ENCODE measurements at regions not wholly inside any gene's neighbourhood (a gene's known extent, or its start where the extent isn't known, plus 50 kb on each side); places are given as distances from the start of the nearest gene placed in this dataset.

- no peak for TF ChIP-seq YY1 (IDR thresholded peaks at IDR 0.05; ENCODE audit: insufficient read depth, insufficient read length)
- TF ChIP-seq SUZ12 (IDR thresholded peaks at IDR 0.05; ENCODE audit: extremely low read depth, insufficient read depth, insufficient read length) = no peak
- Histone ChIP-seq H3K9me3 (ENCODE audit: insufficient read depth, low read length) (no peaks in the 10 kb centered on the region), H3K4me1 (ENCODE audit: insufficient read depth, insufficient read length) (no peaks in the 10 kb centered on the region), H3K4me3 (ENCODE audit: insufficient read length, low read depth) (no peak overlapping the region), H3K9ac (ENCODE audit: insufficient read length, low read depth) (no peak overlapping the region), H3K27me3 (ENCODE audit: insufficient read depth, insufficient read length) (no peaks in the 10 kb centered on the region), H3K36me3 (ENCODE audit: insufficient read depth, insufficient read length, low read length) (no peaks in the 10 kb centered on the region)
- no peak for DNase-seq (ENCODE audit: low read depth, low spot score)
Measured at GRCh38 chr13:59121507-59121906, 1042.2 kb downstream of the DIAPH3 start.

GRCh38 chr13:59126474-59126873, 1037.3 kb downstream of the DIAPH3 start:
- no peak for DNase-seq (ENCODE audit: low read depth, low spot score)
- Histone ChIP-seq H3K9me3 (ENCODE audit: insufficient read depth, low read length) (no peaks in the 10 kb centered on the region), H3K4me1 (ENCODE audit: insufficient read depth, insufficient read length) (no peaks in the 10 kb centered on the region), H3K9ac (ENCODE audit: insufficient read length, low read depth) (no peak overlapping the region), H3K36me3 (ENCODE audit: insufficient read depth, insufficient read length, low read length) (no peaks in the 10 kb centered on the region), H3K4me3 (ENCODE audit: insufficient read length, low read depth) (no peak overlapping the region), H3K27me3 (ENCODE audit: insufficient read depth, insufficient read length) (no peaks in the 10 kb centered on the region)
- TF ChIP-seq YY1 (IDR thresholded peaks at IDR 0.05; ENCODE audit: insufficient read depth, insufficient read length) = no peak
- no peak for TF ChIP-seq ZNF274 (IDR thresholded peaks at IDR 0.05; ENCODE audit: low read depth, low read length)
- TF ChIP-seq SUZ12 (IDR thresholded peaks at IDR 0.05; ENCODE audit: extremely low read depth, insufficient read depth, insufficient read length) = no peak

DNA sequence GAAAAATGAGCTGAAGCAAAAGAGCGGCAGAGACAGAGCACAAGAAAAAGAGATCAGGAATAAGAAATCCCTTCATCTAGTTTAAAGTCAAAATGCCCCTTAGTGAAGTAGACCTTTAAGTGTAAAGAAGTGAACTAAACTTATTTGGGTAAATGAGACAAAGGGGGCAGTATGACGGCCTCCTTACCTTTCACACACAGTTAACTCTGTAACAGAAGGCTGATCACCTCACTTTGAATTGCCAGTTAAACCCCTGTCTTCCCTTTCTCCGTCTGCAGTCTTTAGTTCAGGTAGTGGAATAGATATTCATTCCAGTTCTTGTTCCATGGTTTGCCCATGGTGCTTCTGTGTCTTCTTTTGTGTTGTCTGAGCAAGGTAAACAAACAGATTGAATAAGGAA, 1029.8 kb downstream of the DIAPH3 start:
- H3K9ac ChIP-seq (ENCODE audit: insufficient read length, low read depth) = no peak overlapping the region
- H3K4me3 ChIP-seq (ENCODE audit: insufficient read length, low read depth) = no peak overlapping the region
- TF ChIP-seq ZNF274 (IDR thresholded peaks at IDR 0.05; ENCODE audit: low read depth, low read length) = no peak
- TF ChIP-seq SUZ12 (IDR thresholded peaks at IDR 0.05; ENCODE audit: extremely low read depth, insufficient read depth, insufficient read length) = no peak
- no peak for TF ChIP-seq YY1 (IDR thresholded peaks at IDR 0.05; ENCODE audit: insufficient read depth, insufficient read length)
- no peak for DNase-seq (ENCODE audit: low read depth, low spot score)
- H3K4me1 ChIP-seq (ENCODE audit: insufficient read depth, insufficient read length) = no peaks in the 10 kb centered on the region
- H3K9me3 ChIP-seq (ENCODE audit: insufficient read depth, low read length) = no peaks in the 10 kb centered on the region
- H3K27me3 ChIP-seq (ENCODE audit: insufficient read depth, insufficient read length) = no peaks in the 10 kb centered on the region
- H3K36me3 ChIP-seq (ENCODE audit: insufficient read depth, insufficient read length, low read length) = no peaks in the 10 kb centered on the region

GRCh38 chr13:59144700-59145099, 1019.0 kb downstream of the DIAPH3 start:
- Histone ChIP-seq H3K4me1 (ENCODE audit: insufficient read depth, insufficient read length) (no peaks in the 10 kb centered on the region), H3K27me3 (ENCODE audit: insufficient read depth, insufficient read length) (no peaks in the 10 kb centered on the region), H3K9ac (ENCODE audit: insufficient read length, low read depth) (no peak overlapping the region), H3K9me3 (ENCODE audit: insufficient read depth, low read length) (no peaks in the 10 kb centered on the region), H3K4me3 (ENCODE audit: insufficient read length, low read depth) (no peak overlapping the region), H3K36me3 (ENCODE audit: insufficient read depth, insufficient read length, low read length) (no peaks in the 10 kb centered on the region)
- DNase-seq (ENCODE audit: low read depth, low spot score) = no peak
- TF ChIP-seq YY1 (IDR thresholded peaks at IDR 0.05; ENCODE audit: insufficient read depth, insufficient read length) (no peak), SUZ12 (IDR thresholded peaks at IDR 0.05; ENCODE audit: extremely low read depth, insufficient read depth, insufficient read length) (no peak), ZNF274 (IDR thresholded peaks at IDR 0.05; ENCODE audit: low read depth, low read length) (no peak)

DNA sequence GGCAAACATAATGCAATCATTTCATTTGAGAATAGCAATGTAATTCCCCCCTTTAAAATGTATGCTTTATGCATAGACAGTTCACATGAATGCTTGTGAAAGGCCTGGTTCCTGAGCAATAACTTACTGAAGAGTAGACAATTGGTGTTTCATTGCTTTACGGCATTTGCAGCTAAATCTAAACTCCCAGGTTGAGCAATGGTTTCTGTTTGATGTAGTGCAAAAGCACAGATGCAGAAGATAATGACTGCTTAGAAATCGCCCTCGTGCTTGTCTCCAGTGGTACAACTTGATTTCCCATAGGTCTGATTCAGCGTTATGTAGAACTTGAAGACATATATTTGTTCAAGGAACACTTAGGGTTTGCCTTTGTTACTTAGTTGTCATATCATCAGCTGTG, 1018.3 kb downstream of the DIAPH3 start:
- Histone ChIP-seq H3K4me1 (ENCODE audit: insufficient read depth, insufficient read length) (no peaks in the 10 kb centered on the region), H3K27me3 (ENCODE audit: insufficient read depth, insufficient read length) (no peaks in the 10 kb centered on the region), H3K9me3 (ENCODE audit: insufficient read depth, low read length) (no peaks in the 10 kb centered on the region), H3K9ac (ENCODE audit: insufficient read length, low read depth) (no peak overlapping the region), H3K36me3 (ENCODE audit: insufficient read depth, insufficient read length, low read length) (no peaks in the 10 kb centered on the region), H3K4me3 (ENCODE audit: insufficient read length, low read depth) (no peak overlapping the region)
- no peak for DNase-seq (ENCODE audit: low read depth, low spot score)
- no peak for TF ChIP-seq SUZ12 (IDR thresholded peaks at IDR 0.05; ENCODE audit: extremely low read depth, insufficient read depth, insufficient read length)
- TF ChIP-seq YY1 (IDR thresholded peaks at IDR 0.05; ENCODE audit: insufficient read depth, insufficient read length) = no peak
- no peak for TF ChIP-seq ZNF274 (IDR thresholded peaks at IDR 0.05; ENCODE audit: low read depth, low read length)

- Histone ChIP-seq H3K27me3 (ENCODE audit: insufficient read depth, insufficient read length) (no peaks in the 10 kb centered on the region), H3K4me3 (ENCODE audit: insufficient read length, low read depth) (no peak overlapping the region), H3K9me3 (ENCODE audit: insufficient read depth, low read length) (no peaks in the 10 kb centered on the region), H3K36me3 (ENCODE audit: insufficient read depth, insufficient read length, low read length) (no peaks in the 10 kb centered on the region), H3K4me1 (ENCODE audit: insufficient read depth, insufficient read length) (no peaks in the 10 kb centered on the region), H3K9ac (ENCODE audit: insufficient read length, low read depth) (no peak overlapping the region)
- DNase-seq (ENCODE audit: low read depth, low spot score) = no peak
- TF ChIP-seq ZNF274 (IDR thresholded peaks at IDR 0.05; ENCODE audit: low read depth, low read length) = no peak
- no peak for TF ChIP-seq YY1 (IDR thresholded peaks at IDR 0.05; ENCODE audit: insufficient read depth, insufficient read length)
- no peak for TF ChIP-seq SUZ12 (IDR thresholded peaks at IDR 0.05; ENCODE audit: extremely low read depth, insufficient read depth, insufficient read length)
Measured at GRCh38 chr13:59157181-59157580, 1006.5 kb downstream of the DIAPH3 start.

GRCh38 chr13:59166174-59166573, 997.6 kb downstream of the DIAPH3 start:
- no peak overlapping the region for H3K9ac ChIP-seq (ENCODE audit: insufficient read length, low read depth)
- DNase-seq (ENCODE audit: low read depth, low spot score) = no peak
- no peaks in the 10 kb centered on the region for H3K4me1 ChIP-seq (ENCODE audit: insufficient read depth, insufficient read length)
- H3K9me3 ChIP-seq (ENCODE audit: insufficient read depth, low read length) = no peaks in the 10 kb centered on the region
- no peak overlapping the region for H3K4me3 ChIP-seq (ENCODE audit: insufficient read length, low read depth)
- TF ChIP-seq SUZ12 (IDR thresholded peaks at IDR 0.05; ENCODE audit: extremely low read depth, insufficient read depth, insufficient read length) (no peak), YY1 (IDR thresholded peaks at IDR 0.05; ENCODE audit: insufficient read depth, insufficient read length) (no peak), ZNF274 (IDR thresholded peaks at IDR 0.05; ENCODE audit: low read depth, low read length) (no peak)
- H3K27me3 ChIP-seq (ENCODE audit: insufficient read depth, insufficient read length) = no peaks in the 10 kb centered on the region
- no peaks in the 10 kb centered on the region for H3K36me3 ChIP-seq (ENCODE audit: insufficient read depth, insufficient read length, low read length)

DNA sequence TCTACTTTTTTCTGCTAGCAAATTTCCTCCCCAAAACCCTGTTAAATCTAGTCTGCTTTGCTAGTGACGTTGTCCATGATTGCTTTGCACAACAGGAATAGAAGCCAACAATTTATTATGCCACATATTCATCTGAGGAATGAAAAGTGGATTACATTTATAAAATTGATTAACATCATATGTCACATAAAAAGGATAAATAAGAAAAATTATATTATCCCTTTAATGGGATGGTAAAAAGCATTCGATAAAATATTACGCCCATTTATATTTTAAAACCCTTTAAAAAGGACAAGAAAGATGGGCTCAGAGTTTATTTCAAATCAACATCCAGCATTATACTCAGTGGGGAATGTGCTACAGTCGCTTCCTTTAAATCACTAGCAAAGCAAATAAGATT, 991.7 kb downstream of the DIAPH3 start:
- Histone ChIP-seq H3K4me3 (ENCODE audit: insufficient read length, low read depth) (no peak overlapping the region), H3K9me3 (ENCODE audit: insufficient read depth, low read length) (no peaks in the 10 kb centered on the region), H3K36me3 (ENCODE audit: insufficient read depth, insufficient read length, low read length) (no peaks in the 10 kb centered on the region), H3K4me1 (ENCODE audit: insufficient read depth, insufficient read length) (no peaks in the 10 kb centered on the region), H3K27me3 (ENCODE audit: insufficient read depth, insufficient read length) (no peaks in the 10 kb centered on the region), H3K9ac (ENCODE audit: insufficient read length, low read depth) (no peak overlapping the region)
- TF ChIP-seq ZNF274 (IDR thresholded peaks at IDR 0.05; ENCODE audit: low read depth, low read length) (no peak), YY1 (IDR thresholded peaks at IDR 0.05; ENCODE audit: insufficient read depth, insufficient read length) (no peak), SUZ12 (IDR thresholded peaks at IDR 0.05; ENCODE audit: extremely low read depth, insufficient read depth, insufficient read length) (no peak)
- DNase-seq (ENCODE audit: low read depth, low spot score) = no peak

Data from NT2/D1 (cell line).